NCI-H526 (cell line): ENCODE measurements at regions not wholly inside any gene's neighbourhood (a gene's known extent, or its start where the extent isn't known, plus 50 kb on each side); places are given as distances from the start of the nearest gene placed in this dataset.

ENCODE experiments used
- DNase-seq, 2 experiments: peaks; one replicate each; lab custom pipeline; 2025; lab: John Stamatoyannopoulos, UW

GRCh38 chr7:12941512-12941911, 254.1 kb downstream of the ARL4A start:
- DNase-seq, result no peak

- DNase-seq, result no peak
Observed at GRCh38 chr7:12942609-12943008, 255.2 kb downstream of the ARL4A start.

- no peak for DNase-seq
Observed at GRCh38 chr7:12943781-12944180, 256.3 kb downstream of the ARL4A start.

- peak in 1 of 2 experiments; percentile 9 for DNase-seq
Observed at GRCh38 chr7:12945901-12946300, 258.5 kb downstream of the ARL4A start.

GRCh38 chr7:12947465-12947864, 260.0 kb downstream of the ARL4A start:
- DNase-seq, result no peak

- DNase-seq, result peak in 1 of 2 experiments; percentile 14
Observed at GRCh38 chr7:12949060-12949931, 261.9 kb downstream of the ARL4A start.

GRCh38 chr7:12951397-12951801, 264.0 kb downstream of the ARL4A start:
- no peak for DNase-seq

GRCh38 chr7:12954380-12955033, 267.1 kb downstream of the ARL4A start:
- no peak for DNase-seq

- no peak for DNase-seq
Observed at GRCh38 chr7:12957487-12957886, 270.1 kb downstream of the ARL4A start.

GRCh38 chr7:12961910-12962480, 274.6 kb downstream of the ARL4A start:
- no peak for DNase-seq

GRCh38 chr7:12963435-12963834, 276.0 kb downstream of the ARL4A start:
- no peak for DNase-seq

GRCh38 chr7:12964836-12965235, 277.4 kb downstream of the ARL4A start:
- no peak for DNase-seq

- DNase-seq, result no peak
Observed at GRCh38 chr7:12965767-12966166, 278.3 kb downstream of the ARL4A start.

GRCh38 chr7:12967322-12967721, 279.9 kb downstream of the ARL4A start:
- no peak for DNase-seq

- DNase-seq, result no peak
Observed at GRCh38 chr7:12968836-12969422, 281.5 kb downstream of the ARL4A start.

GRCh38 chr7:12970626-12971025, 283.2 kb downstream of the ARL4A start:
- DNase-seq, result no peak

GRCh38 chr7:12974451-12975166, 287.2 kb downstream of the ARL4A start:
- DNase-seq, result no peak

GRCh38 chr7:12975412-12975811, 288.0 kb downstream of the ARL4A start:
- no peak for DNase-seq

GRCh38 chr7:12979181-12979580, 291.7 kb downstream of the ARL4A start:
- no peak for DNase-seq

- no peak for DNase-seq
Observed at GRCh38 chr7:12982178-12982577, 294.7 kb downstream of the ARL4A start.

- no peak for DNase-seq
Observed at GRCh38 chr7:12984117-12984516, 296.7 kb downstream of the ARL4A start.

- no peak for DNase-seq
Observed at GRCh38 chr7:12985228-12985627, 297.8 kb downstream of the ARL4A start.
